TTC549 (cell line): ENCODE measurements at regions not wholly inside any gene's neighbourhood (a gene's known extent, or its start where the extent isn't known, plus 50 kb on each side); places are given as distances from the start of the nearest gene placed in this dataset.

Experiments
- FAIRE-seq: peaks from 2 replicates; lab custom pipeline; 2012; peaks lifted over from hg19 to GRCh38; lab: Jason Lieb, UNC

DNA sequence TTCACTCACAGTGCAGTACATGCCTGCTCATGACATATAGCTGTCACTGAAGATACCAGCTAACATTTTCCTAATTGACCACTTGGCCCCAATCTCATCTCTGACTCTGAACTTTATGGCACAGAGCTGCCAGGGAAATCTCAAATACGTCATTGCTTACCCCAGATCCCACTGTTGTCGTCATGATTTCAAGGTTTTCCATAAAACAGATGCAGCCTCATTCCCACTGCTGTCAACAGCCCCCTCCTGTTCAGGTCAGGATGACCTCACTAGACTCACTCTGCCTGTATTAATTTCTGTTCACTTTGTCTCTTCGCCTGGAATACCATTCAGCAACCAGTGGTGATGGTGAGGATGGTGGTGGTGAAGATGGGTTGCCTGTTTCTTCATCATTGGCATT is 262.6 kb upstream of the TPM1 start:
- no peak for FAIRE-seq

DNA sequence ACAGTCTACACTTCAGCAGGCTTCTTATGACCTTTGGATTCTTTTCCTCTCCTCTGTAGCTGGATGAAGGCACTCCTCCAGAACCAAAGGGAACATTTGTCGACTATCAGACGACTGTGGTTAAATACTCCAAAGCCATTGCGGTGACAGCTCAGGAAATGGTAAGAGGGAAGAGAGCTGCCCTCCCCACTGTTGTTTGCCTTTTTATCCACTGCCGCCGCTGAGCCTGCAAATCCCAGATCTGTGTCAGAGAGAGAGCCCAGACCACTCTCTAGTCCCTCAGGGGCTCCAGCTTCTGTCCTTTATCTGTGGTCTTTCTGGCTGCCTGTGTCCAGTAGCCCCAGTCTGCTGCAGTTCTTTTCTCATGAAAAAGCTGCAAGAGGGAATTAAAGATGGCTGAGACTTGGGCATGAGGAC is 261.5 kb upstream of the TPM1 start:
- FAIRE-seq, result peak; percentile 66

DNA sequence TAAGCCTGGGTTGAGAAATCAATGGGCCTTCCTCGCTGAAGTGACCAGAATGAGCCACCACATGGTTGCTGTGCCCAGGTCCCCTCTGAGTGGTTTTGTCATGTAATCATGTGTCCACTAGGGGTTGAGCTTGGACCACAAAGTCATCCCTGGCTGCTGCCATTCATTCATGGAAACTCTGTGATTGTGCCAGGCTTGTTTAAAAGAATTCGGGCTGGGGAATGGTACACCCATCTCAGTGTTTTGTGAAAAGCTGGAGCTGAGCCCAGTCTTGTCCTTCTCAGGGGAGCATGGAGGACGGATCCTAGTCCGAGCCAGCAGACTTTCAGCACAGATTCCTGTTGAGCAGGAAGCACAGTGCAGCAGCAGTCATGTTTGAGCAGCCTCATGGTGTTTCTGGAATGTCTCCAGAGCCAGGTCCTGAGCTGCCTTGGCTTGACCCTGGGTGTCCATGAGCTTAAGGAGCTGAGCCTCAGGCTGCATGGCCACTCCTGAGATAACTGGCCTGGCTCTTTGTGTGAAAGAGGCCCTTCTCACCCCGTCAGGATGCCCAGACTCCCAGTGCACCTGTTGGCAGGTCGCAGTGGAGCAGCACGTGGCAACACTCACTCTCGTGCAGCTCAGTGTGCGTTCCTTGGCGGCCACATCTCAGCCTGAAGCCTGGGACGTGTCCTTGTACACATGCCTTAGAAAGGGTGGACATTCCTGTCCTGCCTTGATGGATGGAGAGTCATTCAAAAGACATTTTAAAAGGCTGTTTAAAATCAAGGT is 260.3 kb upstream of the TPM1 start:
- FAIRE-seq, result peak; percentile 93

DNA sequence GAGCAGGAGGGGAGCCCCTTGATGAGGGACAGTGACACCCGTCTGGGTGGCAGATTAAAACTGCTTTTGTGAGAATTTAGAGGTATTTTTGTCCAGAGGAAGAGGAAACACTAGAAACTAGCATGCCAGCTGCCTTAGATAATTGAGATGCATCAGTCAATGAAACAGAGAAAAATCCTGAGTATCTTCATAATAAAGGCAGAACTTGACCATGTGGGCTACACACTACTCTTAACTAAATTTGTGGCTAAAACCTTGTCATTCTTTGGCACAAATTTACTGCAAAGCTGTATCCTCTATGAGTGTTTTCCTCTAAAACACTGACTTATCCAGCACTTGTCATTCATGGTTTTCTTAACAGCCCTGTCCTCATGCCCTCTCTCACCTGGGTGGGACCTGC is 259.7 kb upstream of the TPM1 start:
- no peak for FAIRE-seq

DNA sequence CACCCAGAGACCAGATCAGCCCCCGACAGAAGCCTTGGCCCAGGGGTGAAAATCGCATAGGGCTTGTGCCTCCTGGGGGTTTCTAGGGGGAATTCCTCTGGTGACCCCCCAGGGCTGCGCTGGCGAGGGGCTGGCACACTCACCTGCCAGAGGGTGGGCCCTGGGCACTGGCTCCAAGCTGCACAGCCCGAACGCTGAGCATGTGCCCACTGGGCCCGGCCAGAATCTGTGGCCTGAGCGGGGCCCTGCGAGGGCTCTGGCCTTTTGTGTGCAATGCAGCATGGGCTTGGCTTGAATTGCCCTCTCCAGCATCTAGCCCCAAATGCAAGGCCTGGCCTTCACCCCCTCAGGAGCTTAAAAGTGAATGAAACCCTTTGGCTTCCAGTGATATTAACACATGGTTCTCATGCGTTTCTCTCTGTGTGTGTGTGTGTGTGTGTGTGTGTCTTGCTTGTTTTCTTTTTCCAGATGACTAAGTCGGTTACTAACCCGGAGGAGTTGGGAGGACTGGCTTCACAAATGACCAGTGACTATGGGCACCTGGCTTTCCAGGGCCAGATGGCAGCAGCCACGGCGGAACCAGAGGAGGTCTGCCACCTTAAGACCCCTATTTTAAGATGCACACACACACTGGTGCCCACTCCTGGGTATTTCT is 259.1 kb upstream of the TPM1 start:
- no peak for FAIRE-seq

DNA sequence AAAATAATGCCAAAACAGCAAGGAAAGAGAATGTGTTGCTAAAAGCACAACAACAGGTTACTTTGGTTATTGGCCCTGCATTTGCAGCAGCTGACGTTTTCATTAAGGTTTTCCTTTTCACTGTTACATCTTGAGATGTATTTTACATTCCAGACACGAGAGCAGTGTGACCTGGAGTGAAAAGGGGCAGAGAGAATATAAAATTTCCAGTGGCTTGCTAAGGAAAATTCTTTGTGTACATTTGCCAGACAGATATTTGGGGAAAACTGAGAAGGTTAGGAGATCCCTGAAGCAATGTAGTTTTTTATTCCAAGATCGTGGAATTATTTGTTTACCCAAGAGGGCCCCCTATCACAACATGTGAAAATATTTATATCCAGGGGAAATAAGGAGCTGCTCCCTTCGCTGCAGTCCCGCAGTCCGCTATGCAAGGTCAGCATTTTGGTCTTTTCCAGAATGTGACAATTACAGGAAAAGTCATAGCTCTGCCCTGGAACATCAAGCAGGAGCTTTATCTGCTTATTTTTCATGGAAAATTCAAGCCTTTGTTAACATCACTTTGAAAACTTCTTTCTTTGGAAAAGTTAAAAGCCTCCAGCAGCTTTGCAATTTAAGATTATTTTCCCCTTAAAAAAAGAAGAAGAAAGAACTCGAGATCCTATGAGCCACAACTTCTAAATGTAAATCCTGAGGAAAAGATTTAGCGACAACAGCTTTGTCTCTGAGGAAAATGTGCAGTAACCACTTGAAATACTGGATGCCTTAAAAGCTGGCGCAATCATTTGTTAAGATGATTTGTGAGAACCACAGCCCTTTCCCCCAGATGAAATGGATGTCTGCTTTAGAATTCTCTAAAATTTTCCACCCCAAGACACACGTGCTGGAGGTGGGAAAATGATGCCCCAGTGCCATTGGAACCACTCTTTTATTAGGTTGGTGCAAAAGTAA is 256.4 kb upstream of the TPM1 start:
- FAIRE-seq, result no peak

DNA sequence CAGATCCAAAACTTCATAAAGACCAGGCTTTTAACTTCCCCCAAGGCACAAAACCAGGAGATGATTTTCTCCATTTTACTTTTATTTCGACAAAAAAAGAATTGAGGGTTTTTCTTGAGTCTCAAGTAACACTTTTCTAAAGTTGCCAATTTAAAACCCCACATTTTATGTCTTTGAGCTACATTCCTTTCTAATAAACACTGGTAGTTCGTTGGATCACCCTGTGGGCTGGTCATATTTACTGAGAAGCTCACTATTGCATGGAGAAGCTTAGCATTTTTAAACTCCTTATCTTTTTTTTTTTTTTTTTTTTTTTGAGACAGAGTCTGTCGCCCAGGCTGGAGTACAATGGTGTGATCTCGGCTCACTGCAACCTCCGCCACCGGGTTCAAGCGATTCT is 255.1 kb upstream of the TPM1 start:
- no peak for FAIRE-seq

DNA sequence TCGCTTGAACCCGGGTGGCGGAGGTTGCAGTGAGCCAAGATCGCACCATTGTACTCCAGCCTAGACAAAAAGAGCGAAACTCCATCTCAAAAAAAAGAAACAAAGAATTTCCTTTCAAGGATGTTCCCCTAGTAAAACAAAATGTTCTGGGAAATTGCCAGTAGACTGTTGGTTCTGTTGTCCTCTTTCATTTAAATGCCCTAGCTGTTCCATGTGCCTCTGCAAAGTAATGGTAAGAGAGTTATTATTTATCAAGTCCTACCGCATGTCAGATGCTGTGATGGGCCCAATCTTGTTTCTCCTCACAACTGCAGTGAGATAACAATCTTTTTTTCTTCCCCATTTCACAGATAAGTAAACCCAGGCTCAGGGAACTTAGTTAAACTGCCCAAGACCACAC is 254.3 kb upstream of the TPM1 start:
- FAIRE-seq, result no peak

DNA sequence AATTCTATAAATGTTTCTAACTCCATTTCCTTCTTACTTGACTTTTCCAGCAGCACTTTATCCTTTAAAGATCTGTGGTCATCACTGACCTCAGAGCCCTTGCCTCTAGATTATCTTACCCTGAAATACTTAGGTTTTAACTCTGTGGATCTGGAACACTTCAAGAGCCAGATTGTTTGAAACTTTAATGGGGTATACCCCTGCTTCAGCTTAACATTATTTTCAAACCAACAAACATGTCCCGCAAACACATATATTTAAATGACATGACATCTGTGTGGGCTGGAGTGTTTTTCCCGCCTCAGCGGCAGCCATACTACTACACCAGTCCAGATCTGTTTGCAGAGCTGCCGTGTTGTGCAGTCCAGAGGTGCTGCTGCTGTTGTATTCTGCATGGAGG is 252.0 kb upstream of the TPM1 start:
- no peak for FAIRE-seq

DNA sequence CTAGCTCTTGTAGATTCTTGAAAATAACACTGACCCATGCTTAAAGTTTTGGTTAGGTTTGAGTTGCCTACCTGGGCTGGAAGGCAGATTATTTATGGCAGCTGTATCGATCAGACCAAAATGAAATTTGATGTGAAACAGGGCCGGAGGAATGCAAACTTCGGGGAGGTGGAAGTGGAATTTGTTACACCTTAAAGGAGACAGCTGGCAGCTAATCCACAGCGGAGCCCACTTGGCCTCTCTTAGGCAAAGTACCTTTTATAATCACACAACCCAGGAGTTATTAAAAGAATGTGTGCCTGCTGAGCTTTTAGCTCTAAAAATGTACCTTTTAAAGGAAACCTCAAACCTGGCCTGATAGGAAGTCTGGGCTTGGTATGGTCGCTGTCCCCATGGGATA is 250.9 kb upstream of the TPM1 start:
- no peak for FAIRE-seq

DNA sequence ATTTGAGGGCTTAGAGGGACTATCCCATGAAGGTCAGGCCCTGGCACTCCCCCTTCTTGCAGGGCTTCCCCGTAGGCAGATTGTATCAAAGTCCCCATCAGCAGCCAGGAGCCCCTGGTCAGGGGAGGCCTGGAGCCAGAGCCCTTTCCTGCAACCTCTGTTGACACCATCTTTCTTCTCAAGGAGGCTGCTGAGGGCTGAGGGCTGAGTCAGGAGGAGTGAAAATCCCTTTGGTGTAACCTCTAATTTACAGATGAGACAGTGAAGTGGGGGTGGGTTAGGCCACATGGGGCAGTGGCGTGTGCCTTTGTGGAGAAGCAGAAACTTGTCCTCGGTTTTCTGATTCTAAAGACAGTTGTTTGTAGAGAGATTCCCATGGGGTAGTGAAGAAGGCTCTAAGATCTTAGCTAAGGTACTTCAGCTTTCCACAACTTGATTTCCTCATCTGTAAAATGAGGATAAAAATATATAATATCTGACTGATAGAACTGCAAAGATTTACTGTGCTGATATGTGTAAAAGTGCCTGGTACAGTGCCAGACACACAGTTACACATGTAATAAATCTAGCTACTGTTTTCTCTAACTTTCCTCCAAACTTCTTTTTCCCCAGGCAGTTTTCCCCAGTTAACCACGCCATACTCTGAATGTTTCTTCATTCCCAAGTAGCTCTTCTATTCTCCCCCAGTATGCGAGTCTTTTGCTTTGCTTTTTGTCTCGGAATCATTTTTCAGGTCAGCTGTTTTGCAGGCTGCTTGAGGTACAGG is 249.4 kb upstream of the TPM1 start:
- FAIRE-seq, result no peak

DNA sequence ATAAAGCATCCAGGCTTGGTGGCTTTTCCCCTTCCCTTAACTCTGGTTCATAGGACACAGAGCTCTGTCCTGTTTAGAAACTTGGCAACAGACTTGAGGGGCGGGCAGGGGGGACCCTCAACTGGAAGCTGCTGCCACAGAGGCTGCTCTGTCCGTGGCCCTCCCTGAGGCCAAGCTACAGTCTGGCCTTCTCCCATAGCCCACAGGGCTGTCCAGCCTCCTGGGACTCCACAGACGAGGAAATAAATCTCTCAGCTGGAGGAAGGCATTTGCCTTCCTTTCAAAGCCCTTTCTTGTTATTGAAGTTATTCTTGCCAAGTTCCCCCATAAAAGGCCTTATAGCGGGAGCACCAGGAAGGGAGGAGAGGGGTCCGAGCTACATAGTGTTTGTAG is 248.8 kb upstream of the TPM1 start:
- no peak for FAIRE-seq

DNA sequence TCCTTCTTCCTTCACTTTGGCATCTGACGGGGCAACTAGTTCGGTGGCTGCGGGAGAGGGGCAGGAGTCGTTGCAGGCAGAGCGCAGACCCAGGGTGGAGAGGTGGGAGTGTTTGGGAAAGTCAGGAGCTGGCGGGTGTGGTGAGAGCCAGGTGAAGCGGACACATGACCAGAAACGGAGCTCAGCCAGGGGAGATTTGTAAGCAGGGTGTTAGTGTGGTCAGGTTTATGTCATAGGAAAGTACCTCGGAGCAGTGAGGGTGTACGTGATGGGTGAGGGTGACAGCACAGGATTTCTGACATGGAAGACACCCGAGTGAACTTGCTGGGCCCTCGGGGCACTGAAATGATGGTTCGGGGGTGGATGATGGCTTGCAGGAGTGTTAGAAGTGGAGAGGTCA is 247.4 kb upstream of the TPM1 start:
- no peak for FAIRE-seq

DNA sequence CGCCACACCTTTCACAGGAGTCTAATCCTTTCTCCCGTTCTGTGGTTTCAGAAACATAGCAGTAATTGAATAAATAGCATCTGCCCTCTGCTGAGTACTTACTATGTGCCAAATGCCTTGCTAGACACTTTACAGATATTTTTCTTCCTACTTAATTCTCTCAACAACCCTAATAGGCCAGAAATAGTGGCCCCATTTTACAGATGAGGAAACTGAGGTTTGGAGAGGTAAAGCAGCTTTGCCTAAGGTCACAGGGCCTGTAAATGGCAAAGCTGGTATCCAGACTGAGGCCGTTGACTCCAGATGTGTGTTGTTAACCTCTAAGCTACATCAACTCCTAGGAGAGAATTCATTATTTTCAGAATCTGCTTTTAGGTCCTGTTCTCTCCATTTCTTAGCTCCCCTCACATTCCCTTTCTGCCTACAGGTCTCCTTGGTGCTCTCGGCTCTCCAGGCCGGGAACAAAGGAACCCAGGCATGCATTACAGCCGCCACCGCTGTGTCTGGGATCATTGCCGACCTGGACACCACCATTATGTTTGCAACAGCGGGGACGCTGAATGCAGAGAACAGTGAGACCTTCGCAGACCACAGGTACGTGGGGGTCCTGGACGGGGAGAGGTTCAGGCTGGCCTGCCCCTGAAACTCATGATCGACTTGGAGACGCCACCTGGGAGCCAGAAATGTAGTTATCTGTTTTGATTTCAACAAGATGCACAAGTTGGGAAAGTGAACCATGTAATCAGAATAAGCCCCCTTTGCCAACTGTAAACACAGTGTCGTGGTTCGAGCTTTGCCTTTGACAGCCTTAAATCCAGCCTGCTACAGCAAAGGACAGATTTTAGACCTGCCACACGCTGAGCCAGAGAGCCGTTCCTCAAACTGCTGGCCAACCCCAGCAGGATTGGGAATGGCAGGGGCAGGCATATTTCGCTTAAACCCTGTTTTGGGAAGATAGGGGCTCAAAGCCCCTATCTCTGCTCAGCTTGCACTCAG is 246.5 kb upstream of the TPM1 start:
- no peak for FAIRE-seq

DNA sequence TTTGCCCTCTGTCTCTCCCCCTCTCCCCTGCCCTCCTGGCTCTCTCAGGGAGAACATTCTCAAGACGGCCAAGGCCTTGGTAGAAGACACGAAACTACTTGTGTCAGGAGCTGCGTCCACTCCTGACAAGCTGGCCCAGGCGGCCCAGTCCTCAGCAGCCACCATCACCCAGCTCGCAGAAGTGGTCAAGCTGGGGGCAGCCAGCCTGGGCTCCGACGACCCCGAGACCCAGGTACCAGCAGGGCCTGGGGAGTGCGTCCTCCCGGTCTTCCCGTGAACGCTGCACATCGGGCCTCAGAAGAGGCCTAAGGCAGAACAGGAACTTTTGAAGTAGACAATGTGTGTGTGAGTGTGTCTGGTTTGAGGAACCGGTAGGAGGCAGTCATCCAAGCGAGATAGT is 245.4 kb upstream of the TPM1 start:
- FAIRE-seq, result no peak

DNA sequence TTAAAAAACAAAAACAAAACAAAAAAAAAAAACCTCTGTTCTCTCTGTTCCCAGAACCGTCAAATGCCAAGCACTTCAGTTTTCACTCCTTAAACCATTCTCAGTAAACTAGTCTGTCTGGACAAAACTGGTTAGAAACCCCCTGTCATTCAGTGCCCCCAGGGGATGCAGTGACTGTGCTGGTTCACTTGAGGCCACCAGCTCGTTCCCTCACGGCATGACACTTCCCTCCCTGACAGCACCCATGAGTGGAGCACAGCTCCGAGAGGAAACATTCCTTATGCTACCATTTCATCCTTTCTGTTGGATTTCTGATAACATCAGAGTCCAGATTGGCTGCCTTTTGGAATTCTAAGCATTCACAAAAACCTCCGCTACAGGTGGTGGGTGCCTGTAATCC is 244.0 kb upstream of the TPM1 start:
- FAIRE-seq, result no peak

DNA sequence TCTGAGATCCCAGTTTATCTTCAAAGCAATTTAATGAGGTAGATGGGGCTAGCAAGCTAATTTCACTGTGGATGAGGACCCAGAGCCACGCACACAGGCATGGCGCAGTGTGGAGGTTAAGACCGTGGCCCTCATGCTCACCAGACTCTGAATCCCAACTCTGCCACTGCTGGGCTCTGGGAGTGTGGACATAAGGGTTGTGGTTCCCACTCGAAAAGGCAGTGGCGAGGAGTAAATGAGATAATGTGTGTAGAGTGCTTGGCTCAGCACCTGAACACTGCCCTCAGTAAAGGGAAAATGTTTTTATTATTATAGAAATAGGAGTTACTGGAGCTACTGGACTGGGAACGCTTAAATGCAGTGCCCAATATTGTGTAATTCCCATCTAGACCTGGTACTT is 243.5 kb upstream of the TPM1 start:
- FAIRE-seq, result no peak

DNA sequence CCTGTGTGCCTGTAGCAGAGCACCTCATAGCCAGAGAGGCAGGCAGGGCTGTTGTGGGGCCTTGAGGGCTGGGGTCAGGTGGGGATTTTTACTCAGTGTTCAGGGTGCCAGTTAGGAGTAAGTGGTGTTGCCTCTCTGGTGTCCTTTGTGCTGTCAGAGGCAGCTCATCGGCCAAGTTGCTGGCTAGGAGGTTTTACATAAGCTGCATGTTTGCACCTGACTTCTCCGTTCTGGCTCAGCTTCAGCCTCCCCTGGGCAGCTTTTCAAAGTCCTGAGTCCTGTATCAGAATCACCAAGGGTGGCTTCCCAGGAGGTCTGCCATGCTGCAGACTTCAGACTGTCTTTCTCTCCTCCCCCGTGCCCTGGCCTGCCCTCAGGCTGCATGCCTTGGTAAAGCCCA is 242.6 kb upstream of the TPM1 start:
- FAIRE-seq, result no peak

DNA sequence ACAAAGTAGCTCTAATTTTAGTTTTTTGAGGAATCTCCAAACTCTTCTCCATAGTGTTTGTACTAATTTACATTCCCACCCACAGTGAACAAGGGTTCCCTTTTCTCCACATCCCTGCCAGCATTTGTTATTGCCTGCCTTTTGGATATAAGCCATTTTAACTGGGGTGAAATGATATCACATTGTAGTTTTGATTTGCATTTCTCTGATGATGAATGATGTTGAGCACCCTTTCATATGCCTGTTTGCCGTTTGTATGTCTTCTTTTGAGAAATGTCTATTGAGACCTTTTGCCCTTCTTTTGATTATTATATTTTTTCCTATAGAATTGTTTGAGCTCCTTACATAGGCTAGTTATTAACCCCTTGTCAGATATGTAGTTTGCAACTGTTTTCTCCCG is 239.9 kb upstream of the TPM1 start:
- no peak for FAIRE-seq

DNA sequence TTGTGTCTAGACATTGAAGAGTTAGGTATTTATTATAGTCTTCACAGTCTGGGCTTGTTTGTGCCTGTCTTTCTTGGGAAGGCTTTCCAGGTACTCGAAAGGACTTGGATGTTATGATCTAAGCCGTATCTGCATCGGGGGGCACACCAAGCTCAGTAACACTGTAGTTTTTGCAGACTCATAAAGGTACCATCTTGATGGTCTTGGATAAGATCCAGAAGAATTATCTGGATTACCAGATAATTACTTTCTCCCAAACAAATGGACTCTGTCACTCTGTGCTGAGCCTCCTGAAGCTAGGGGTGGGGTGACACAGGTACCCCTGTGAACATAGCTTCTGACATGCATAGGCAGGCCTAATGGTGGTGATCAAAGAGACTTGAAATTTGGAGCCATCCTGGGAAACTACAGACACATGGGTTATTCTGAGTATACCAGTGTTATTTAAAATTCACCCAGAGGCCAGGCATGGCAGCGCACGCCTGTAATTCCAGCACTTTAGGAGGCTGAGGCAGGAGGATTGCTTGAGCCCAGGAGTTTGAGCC is 238.6 kb upstream of the TPM1 start:
- no peak for FAIRE-seq

DNA sequence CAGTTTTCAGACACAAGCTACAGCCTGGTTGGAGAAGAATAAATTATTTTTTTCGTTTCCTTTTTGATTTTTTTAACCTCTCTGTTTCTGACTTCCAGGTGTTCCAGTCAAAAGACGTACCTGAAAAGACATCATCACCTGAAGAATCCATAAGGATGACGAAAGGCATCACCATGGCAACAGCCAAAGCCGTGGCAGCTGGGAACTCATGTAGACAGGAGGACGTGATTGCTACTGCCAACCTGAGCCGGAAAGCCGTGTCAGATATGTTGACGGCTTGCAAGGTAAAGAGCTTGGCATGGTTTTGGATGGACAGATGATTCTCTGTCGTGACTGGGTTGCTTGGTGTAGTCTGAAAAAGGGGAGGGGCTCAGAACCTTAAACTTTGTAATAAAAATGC is 237.0 kb upstream of the TPM1 start:
- FAIRE-seq, result no peak
